HG03103 (cell line): ENCODE measurements at regions not wholly inside any gene's neighbourhood (a gene's known extent, or its start where the extent isn't known, plus 50 kb on each side); places are given as distances from the start of the nearest gene placed in this dataset.
"Not testable (repeated sequence)": the region's sequence is repeated elsewhere in the genome, so short reads cannot be mapped to it uniquely, and the experiment has no call there.

Source experiments
- ATAC-seq: cut with Tn5 transposase; IDR thresholded peaks from one replicate; pipeline ENCODE4 v1.9.1; 2021; ENCODE audit warnings: low read depth; ENCODE audit not compliant: unreplicated experiment

GRCh38 chr14:27190296-27190695, 592.5 kb upstream of the NOVA1 start:
- no peak for ATAC-seq

DNA sequence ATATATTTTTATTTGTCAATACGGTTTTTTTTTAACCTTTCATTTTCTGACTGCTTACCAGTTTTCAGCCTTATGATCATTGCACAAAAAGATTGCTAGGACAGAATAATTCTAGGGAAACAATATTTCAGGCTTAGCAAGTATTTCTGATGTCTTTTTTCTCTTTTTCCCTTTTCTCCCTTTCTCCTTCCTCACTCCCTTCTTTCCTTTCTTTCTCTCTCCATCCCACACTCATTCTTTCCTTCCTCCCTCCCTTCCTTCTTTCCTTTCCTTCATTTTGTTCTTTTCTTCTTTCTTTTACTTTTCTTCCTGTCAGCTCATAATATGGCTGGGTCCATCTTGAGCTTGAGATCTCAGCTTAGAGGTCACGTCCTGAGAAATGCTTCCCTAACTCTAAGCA, 601.4 kb upstream of the NOVA1 start:
- ATAC-seq, result no peak

GRCh38 chr14:27205036-27205435, 607.2 kb upstream of the NOVA1 start:
- no peak for ATAC-seq

GRCh38 chr14:27211741-27212140, 613.9 kb upstream of the NOVA1 start:
- no peak for ATAC-seq

- ATAC-seq, result no peak
Measured at GRCh38 chr14:27222671-27223070, 624.8 kb upstream of the NOVA1 start.

GRCh38 chr14:27223906-27224305, 626.1 kb upstream of the NOVA1 start:
- no peak for ATAC-seq

DNA sequence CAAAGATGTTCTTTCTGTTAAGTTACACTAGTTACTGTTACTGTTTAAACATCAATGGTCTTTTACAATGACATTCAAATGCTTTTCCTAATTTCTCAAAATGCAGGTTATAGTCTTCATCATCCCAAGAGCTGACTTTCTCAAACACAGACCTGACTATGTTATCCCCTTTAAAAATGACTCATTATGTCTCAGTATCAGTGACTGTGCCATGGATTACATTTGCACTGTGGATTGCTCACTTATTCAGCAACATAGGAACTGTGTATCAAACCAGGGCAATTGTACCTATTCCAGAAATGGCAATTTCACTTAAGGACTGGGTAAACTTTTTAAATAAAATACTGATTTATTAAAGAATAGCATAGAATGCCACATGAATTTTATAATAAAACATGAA, 630.2 kb upstream of the NOVA1 start:
- ATAC-seq, result no peak

GRCh38 chr14:27234331-27234730, 636.5 kb upstream of the NOVA1 start:
- no peak for ATAC-seq

GRCh38 chr14:27236601-27237000, 638.8 kb upstream of the NOVA1 start:
- ATAC-seq, result no peak

DNA sequence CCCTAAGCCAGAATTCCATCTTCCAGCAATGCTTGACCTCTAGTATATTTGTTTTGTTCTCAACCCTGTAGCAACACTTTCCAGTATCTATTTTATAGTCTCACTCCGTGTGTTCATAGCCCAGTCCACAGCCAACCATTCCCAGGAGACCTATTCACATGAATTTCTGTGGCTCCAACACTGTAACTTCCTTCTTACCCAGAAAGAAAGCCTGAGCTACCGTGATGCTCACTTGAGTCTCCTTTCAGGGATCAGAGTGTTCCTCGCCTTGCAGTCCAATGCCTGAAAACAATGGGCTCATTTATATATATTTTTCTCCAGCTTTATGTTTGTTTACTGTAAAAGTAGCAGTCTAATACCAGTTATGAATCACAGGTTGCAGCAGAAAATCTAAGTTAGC, 645.0 kb upstream of the NOVA1 start:
- no peak for ATAC-seq

GRCh38 chr14:27243365-27243764, 645.5 kb upstream of the NOVA1 start:
- ATAC-seq, result no peak

- ATAC-seq, result no peak
Measured at GRCh38 chr14:27245947-27246346, 648.1 kb upstream of the NOVA1 start.

DNA sequence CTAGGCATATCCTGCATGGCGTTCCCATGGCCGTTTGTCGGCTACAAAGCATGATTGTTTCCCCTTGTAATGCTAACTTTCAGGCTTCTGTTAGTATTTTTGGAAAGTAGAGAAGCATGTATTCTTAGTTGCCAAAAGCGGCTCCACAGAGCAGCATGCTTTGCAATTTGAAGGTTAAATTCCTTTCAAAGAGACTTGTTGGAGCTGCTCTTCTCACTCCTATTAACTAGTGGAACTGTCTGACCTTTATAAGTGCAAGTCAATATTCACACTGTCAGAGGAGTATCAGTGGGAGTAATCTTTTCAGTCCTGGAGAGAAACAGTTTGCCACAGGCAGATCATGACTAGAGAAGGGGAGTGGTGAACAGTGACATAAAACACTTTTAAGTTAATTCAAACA, 656.1 kb upstream of the NOVA1 start:
- ATAC-seq, result no peak

GRCh38 chr14:27256805-27257204, 659.0 kb upstream of the NOVA1 start:
- ATAC-seq, result no peak

- ATAC-seq, result no peak
Measured at GRCh38 chr14:27267876-27268275, 670.0 kb upstream of the NOVA1 start.

- ATAC-seq, result no peak
Measured at GRCh38 chr14:27270716-27271115, 672.9 kb upstream of the NOVA1 start.

DNA sequence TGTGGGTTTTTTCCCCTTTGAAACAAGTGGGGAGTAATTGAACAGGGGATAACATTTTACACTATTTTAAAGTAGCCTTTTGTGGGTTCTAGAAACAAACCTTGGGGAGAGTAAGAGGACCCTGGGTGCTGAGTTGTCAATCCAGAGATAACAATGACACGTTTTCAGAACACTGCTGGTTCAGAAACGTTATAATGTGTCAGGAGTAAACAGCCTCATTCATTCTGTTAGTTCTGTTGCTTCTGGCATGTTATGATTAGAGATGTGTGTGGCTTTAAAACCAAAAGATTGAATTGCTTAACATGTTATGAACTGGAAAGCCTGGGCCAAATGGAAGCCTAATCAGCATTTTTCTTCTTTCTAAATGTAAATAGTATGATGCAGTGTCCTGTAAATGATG, 680.5 kb upstream of the NOVA1 start:
- ATAC-seq, result no peak

DNA sequence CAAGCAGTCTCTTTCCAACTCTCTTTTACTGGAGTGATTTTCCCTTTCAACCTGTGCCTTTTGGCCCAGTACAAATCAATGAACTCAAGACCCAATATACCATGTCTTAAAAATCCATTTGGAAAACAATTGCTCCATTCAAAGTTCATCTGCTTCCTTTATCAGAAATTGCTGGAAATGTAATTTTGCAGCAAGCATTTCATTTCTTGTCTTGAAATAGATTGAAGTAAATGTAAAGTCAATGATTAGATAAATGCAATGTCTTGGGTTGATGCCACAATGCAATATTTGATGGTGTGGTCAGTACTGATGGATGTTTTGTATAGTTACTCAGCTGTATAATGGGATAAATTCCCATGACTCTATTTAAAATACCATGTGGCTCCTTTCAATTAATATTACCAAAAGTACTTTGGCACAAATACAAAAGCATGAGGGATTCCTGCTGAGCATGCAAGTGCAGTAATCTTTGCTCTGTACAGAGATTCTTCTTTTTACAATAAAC, 707.7 kb upstream of the NOVA1 start:
- ATAC-seq, result no peak

GRCh38 chr14:27312730-27313129, 714.9 kb upstream of the NOVA1 start:
- ATAC-seq, result not testable (repeated sequence)

GRCh38 chr14:27314231-27314630, 716.4 kb upstream of the NOVA1 start:
- no peak for ATAC-seq

- no peak for ATAC-seq
Measured at GRCh38 chr14:27315477-27315876, 717.6 kb upstream of the NOVA1 start.

- ATAC-seq, result no peak
Measured at GRCh38 chr14:27315947-27316346, 718.1 kb upstream of the NOVA1 start.

DNA sequence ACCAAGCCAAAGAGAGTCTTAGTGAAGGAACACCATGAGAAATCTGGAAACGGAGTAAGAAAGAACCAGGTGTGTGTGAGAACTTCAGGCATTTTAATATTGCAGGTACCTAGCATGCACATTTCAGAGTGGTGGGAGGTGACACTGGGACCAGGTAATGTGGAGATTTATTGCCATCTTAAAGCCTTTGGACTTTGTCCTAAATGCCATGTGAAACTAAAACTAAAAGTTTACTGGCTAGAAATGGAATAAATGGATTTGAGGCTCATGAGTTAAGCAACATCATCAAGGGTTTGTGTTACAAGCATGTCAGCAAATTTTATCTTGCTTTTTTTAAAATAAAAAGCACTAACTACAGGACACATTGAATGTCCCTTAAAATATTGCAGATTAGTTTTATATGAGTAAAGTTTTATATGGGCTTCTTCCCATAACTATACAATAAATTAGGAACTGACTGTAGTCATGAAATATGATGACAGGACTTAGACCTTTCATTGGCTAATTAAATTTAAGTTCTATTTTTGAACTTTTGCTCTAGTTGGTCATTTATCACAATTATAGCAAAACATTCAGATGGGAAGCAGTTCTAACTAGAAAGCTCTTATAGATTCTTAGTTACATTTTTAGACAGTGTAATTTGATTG, 721.1 kb upstream of the NOVA1 start:
- ATAC-seq, result no peak
